Renal pelvis (tissue), 1 donor: ENCODE measurements at regions not wholly inside any gene's neighbourhood (a gene's known extent, or its start where the extent isn't known, plus 50 kb on each side); places are given as distances from the start of the nearest gene placed in this dataset.

Experiments used
- DNase-seq: peaks from one replicate; pipeline ENCODE4 v3.0.0-alpha.2; 2013

GRCh38 chr12:116402163-116402939 is 124.9 kb upstream of the MED13L start:
- no peak for DNase-seq

DNA sequence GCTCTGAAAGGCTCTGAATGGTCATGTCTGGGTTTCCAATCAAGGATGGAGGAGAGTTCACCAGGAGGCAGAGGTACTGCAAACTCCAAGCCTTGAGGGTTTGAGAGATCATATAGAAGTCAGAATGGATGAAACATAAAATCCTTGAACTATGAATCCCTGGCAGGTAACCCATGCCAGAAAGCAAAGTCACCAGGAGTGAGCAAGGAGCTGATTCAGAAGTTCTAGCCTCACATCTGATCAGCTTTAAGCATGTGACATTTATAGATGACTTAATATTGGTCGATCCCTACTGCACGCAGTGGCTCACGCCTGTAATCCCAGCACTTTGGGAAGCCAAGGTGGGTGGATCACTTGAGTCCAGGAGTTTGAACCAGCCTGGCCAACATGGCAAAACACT is 126.1 kb upstream of the MED13L start:
- DNase-seq = no peak

- DNase-seq = no peak
These were observed 126.8 kb upstream of the MED13L start for GRCh38 chr12:116404247-116404646.

DNA sequence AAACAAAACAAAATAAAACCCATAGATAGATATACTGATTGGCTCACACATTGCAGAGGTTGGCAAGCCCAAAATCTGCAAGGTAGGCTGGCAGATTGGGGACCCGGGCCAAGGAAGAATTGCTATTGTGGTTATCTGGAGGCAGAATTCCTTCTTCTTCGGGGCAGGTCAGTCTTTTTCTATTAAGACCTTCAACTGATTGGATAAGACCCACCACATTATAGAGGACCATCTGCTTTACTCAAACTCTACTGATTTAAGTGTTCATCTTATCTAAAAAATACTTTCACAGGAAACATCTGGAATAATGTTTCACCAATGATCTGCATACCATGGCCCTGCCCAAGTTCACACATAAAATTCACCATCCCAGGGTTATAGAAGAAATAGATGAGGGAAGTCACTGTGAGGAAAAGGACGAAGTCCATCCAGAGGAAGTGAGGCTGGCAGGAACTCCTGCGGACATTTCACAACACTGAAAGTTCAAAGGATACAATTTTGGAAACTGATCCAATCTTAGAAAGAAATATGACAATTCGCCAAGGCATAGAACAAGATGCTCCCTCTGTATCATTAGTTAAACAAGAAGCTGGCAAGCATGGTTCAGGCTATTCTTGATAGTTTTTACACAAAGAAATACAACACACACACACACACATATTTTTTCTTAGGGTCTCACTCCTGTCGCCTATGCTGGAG is 127.6 kb upstream of the MED13L start:
- DNase-seq = no peak

DNA sequence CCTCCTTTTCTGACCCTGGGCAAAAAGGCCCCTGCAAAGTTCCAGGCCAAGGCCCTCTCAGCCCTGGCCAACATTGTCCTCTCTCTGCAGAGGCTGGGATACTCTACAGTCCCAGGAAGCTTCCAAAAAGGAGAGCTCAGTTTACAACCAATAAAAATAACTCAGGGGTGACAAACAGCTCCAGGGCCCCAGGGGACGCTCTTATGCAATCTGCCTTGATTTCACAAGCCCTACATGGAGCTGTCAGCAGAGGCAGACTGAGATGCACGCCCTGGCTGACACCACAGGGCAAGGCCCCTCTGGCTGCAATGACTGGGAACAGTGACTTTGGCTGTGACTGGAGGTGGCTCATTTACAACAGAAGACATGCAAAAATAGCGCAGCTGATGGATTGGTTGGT is 129.0 kb upstream of the MED13L start:
- peak; percentile 50 for DNase-seq

DNA sequence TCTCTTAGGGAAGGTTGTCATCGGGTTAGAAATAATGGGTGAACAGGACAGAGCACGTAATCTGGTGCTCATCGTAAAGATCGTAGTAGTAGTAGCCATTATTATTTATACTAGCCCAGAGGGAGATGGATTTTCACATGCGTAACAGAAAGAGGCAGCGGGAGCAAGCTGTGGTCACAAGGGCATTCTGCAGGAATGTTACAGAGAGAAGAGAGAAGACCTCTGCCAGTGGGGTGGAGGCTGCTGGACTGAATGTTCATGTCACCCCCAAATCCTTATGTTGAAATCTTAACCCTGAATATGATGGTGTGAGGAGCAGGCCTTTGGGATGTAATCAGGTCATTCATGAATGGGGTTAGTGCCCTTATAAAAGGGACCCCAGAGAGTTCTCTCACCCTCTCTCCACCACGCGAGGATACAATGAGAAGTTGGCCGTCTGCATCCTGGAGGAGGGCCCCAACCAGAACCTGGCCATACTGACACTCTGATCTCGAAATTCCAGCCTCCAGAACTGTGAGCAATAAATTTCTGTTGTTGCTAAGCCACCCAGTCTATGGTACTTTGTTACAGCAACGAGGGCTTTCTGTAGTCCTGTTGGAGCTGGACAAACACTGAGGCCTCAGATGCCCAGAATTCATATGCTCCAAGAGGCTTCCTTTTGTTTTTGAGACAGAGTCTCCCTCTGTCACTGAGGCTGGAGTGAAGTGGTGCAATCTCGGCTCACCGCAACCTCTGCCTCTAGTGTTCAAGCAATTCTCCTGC is 131.2 kb upstream of the MED13L start:
- DNase-seq = no peak

GRCh38 chr12:116411977-116412376 is 134.5 kb upstream of the MED13L start:
- no peak for DNase-seq

DNA sequence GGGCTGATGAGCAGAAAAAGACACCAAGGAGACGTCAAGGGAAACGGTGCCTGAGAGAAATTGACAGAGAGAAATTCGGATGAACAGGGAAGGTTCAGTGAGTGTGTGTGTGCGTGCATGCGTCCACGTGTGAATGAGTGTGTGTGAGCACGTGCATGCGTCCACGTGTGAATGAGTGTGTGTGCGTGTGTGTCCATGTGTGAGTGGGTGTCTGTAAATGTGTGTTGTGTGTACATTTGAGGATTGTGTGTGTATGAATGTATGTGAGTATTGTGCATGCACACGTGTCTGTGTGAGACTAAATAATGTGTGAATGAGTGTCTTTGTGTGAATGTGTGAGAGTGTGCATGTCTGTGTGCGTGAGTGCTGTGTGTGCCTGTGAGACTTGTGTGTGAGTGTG is 137.4 kb upstream of the MED13L start:
- DNase-seq = no peak

DNA sequence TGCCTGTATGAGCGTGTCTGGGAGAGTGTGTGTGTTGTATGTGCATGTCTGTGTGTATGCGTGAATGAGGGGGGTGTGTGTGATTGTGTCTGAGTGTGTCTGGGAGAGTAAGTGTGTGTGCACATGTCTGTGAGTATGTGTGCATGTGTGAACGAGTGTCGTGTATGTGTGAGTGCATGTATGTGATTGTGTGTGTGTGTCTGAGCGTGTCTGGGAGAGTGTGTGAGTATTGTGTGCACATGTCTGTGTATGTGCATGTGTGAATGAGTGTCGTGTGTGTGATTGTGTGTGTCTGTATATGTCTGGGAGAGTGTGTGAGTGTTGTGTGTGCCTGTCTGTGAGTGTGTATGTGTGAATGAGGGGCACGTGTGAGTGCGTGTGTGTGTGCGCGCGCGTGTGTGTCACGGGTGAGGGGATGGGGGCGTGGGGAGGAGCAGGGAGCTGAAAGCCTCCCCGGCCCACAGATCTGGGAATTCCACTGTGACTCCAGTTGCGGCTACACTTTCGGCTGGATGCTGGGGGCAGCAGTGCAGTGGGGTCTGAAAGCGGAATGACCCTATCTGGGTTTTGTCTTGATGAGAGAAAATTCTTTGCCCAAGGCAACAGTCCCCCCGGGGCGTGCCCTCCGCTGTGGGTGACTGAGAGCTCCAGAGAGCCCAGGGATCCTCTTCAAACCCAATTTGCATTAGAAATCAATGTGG is 138.1 kb upstream of the MED13L start:
- no peak for DNase-seq

DNA sequence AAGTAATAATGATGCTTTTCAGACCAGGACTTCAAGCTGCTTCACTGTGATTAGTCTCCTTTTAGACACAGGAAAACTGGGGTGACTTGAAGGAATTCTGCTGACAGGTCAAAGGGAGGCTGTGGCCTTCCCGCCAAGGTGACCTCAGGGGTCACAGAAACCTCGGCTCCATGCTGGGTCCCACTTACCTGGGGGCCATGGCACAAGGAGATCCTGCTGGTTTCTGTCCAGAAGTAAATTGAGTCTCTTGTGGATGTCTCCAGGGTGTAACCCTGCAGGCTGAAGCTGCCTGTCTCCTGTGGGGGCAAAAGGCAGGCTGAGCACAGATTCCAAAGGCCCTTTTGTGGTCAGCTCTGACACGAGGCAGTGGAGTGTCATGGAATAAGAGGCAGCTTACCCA is 138.7 kb upstream of the MED13L start:
- DNase-seq = no peak

- DNase-seq = no peak
These were observed 140.6 kb upstream of the MAP1LC3B2 start for GRCh38 chr12:116418551-116418950.

- no peak for DNase-seq
These were observed 138.8 kb upstream of the MAP1LC3B2 start for GRCh38 chr12:116420227-116420880.

- DNase-seq = no peak
These were observed 137.2 kb upstream of the MAP1LC3B2 start for GRCh38 chr12:116421785-116422538.

GRCh38 chr12:116423094-116423493 is 136.1 kb upstream of the MAP1LC3B2 start:
- DNase-seq = no peak

GRCh38 chr12:116425256-116426193 is 133.7 kb upstream of the MAP1LC3B2 start:
- DNase-seq = no peak

DNA sequence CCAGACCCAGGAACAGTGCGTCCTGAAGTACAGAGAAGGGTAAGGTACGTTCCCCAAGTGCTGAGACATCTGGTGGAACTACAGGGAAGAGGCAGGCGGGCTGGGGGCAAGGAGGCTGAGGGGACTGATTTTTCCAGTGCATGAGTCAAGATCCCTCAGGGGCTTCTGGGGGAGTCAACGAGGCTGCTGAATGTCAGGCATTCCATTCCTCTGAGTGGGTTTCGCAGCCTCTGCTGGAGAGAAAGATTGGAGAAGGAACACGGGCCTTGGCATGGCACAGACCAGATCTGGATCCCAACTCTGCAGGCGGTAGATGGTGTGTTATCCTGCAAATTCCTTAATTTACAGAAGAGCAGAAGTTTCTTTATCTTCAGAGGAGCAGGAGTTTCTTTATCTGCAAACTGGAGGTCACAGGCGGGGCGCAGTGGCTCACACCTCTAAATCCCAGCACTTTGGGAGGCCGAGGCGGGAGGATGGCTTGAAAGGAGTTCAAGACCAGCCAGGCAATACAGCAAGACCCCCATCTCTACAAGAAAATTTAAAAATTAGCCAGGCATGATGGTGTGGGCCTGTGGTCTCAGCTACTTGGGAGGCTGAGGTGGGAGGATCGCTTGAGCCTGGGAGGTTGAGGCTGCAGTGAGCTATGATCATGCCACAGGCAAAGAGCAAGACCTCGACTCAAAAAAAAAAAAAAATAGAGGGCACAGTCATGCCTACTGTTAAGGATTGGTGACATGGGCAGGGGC is 132.6 kb upstream of the MAP1LC3B2 start:
- DNase-seq = peak; percentile 70

GRCh38 chr12:116427200-116427930 is 131.8 kb upstream of the MAP1LC3B2 start:
- DNase-seq = peak; percentile 72

DNA sequence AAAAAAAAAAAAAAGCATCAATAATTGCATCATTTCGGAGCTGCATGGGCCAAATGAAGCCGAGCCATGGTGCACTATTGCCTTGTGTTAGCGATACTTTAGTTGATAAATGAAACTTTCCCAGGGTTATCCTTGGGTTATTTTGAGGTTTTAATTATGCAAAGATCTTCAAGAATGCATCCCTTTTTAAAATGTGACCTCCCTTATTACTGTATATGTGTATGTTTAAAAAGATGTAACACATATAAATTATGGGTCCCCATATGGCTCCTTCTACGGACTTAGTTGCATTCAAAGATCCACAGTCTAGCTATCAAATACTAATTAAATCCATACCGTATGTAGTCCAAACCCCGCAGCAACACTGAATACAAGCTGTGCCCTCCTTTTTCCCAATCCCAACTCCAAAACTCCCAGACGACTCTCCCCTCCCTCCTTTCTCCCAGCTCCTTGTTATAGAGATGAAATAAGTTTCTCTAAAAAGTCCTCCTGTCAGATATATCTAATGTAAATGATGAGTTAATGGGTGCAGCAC is 129.3 kb upstream of the MAP1LC3B2 start:
- no peak for DNase-seq
